DMS 273 treated with DMSO at 0.1 percent for 48 hours (cell line): ENCODE measurements at regions not wholly inside any gene's neighbourhood (a gene's known extent, or its start where the extent isn't known, plus 50 kb on each side); places are given as distances from the start of the nearest gene placed in this dataset.
"Not testable (repeated sequence)": the region's sequence is repeated elsewhere in the genome, so short reads cannot be mapped to it uniquely, and the experiment has no call there.

Experiments used
- DNase-seq: peaks from one replicate; lab custom pipeline; 2025; lab: John Stamatoyannopoulos, UW

DNA sequence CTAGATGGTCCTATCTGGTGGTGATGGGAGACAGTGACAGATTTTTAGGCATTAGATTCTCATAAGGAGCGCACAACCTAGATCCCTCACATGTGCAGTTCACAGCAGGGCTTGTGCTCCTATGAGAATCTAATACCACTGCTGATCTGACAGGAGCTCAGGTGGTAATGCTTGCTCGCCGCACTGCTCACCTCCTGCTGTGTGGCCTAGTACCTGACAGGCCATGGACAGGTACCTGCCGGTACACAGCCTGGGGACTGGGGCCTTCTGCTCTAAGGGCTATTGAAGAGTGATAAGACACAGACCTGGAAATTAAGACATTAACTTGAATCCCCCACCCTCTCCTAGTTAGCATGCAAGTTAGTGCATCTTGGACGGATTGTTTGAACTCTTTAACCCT, 64.4 kb downstream of the KLRB1 start:
- not testable (repeated sequence) for DNase-seq

DNA sequence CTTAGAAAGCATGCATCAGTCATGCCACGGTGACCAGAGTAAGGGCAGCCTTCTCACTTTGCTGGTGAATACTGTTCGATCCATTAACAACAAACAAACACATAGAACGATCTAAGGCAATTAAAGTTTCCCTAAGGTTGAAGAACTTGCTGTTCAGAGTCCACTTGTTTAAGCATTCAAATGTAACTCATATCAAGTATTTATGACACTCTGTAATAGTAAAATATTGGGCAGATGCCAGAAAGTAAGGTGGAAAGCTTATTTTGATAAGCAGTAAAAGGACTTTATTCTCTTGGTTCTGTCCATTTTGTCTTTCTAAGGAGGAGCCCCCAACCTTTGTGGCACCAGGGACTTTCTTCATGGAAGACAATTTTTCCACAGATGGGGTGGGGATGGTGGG, 64.9 kb downstream of the KLRB1 start:
- not testable (repeated sequence) for DNase-seq

DNA sequence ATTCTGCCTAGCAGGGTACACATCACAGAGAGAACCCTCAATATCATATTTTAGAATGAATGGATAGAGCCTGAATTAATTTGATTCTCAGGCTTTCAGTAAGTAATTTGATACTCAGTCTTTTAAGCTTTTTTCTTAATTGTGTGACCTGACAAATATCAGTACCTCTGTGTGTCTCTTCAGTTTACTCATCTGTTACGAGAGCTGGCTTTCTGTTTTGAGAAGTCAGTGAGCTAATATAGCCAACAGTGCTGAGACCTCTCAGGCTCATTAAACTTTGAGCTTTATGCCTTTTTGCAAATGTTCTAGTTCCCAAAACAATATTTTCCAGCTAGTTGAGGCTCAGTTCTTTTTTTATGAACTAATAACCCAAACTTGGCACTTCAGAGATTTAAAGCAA, 91.8 kb downstream of the KLRB1 start:
- DNase-seq: not testable (repeated sequence)

GRCh38 chr12:9512695-9513094, 95.0 kb downstream of the KLRB1 start:
- DNase-seq: not testable (repeated sequence)

GRCh38 chr12:9510392-9511011, 97.2 kb downstream of the KLRB1 start:
- DNase-seq: not testable (repeated sequence)

- no peak for DNase-seq
Measured at GRCh38 chr12:9509464-9510161, 98.1 kb downstream of the KLRB1 start.

DNA sequence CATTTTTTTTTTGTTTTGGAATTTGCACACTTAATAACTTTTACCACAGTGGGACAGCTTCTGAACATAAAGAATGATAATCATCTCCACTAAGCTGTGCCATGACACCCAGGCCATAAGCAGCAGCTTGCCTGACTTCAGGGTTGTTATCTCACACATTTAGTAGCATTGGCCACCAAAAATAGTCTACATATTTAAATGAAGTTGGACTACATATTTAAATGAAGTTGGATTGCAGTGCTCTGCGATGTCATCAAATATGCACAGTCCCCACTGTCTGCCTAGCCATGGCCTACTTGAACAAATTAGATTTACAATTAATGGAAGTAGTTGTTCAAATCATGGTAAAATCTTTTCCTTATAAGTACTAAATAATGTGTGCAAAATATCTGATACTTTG, 101.0 kb downstream of the KLRB1 start:
- DNase-seq: no peak

DNA sequence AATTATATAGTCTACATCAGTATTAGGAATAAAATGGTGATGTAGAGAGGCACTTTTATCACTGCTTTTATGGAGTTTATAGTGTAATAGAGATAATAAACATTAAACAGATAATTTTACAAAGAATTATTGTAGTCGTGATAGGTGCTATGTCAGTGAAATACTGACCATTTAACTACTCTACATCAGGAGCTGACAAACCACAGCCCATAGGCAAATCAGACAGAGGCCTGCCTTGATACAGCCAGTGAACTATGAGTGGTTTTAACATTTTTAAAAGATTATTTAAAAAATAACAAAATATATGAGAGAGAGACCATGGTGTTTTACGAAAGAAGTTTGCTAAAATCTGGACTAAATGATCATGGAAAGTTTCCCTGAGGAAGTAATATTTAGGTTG, 104.3 kb downstream of the KLRB1 start:
- not testable (repeated sequence) for DNase-seq

GRCh38 chr12:9502845-9503244, 104.9 kb downstream of the KLRB1 start:
- DNase-seq: not testable (repeated sequence)

DNA sequence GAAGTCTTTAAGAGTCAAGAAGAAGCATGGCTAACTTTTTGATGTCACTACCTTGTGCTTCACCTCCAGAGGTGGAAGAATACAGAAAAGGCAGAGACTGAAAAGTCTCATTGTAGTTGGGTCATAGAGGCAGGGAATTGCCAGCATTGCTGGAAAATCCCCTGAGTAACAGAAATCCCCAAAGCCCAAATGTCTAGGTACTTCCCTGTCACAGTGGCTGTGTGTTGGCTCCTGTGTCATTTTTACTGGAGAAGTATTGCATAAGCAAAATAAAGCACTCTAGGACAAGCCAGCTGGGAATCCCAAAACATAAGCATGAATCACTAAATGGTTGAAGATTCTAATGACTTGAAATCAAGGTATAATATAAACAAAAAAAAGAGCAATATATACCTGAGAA, 114.4 kb downstream of the KLRB1 start:
- not testable (repeated sequence) for DNase-seq

DNA sequence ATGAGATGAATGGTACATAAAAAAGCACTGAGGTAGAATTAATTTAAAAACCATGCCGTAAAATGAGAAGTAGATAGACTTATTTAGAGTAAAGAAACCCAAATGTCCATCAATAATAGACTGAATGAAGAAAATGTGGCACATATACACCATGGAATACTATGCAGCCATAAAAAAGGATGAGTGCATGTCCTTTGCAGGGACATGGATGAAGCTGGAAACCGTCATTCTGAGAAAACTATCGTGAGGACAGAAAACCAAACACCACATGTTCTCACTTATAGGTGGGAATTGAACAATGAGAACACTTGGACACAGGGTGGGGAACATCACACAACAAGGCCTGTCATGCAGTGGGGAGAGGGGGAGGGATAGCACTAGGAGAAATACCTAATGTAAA, 126.4 kb downstream of the KLRB1 start:
- DNase-seq: not testable (repeated sequence)

- not testable (repeated sequence) for DNase-seq
Measured at GRCh38 chr12:9474197-9474596, 133.5 kb downstream of the KLRB1 start.

DNA sequence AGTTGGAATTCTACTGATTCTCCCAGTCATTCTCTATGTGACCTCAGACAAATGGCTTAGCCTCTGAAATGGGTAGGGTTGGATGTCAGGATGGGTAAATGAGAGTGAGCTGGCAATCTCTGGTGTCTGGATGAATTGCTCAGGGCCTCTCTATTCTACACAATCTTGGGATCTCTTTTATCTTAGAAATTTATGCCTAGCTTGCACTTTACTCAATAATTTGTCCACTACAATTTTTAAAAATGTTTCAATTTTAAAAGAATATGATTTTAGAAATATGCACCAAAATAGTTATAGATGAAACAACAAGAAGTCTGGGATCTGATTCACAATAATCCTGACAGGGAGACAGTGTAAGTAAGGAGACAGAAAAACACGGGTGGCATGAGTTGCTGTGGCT, 134.1 kb downstream of the KLRB1 start:
- not testable (repeated sequence) for DNase-seq

- not testable (repeated sequence) for DNase-seq
Measured at GRCh38 chr12:9471501-9471900, 136.2 kb downstream of the KLRB1 start.

DNA sequence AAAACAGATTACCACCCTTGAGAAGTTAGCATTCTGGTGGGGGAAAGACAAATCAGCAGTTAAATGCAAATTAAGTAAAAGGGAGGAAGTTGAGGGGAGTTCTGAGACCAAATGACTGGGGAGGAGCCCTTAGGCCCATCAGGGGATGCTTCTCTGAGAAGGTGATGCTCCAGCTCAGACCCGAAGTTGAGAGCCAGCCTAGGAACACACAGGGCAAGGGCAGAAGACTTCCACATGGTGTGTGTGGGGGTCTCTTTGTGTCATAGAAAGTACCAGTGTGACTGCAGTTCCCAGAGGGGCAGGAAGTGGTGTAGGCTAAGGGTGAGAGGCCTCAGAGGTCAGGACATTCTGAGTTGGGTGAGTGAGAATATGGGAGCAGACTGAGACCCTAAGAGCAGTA, 137.3 kb downstream of the KLRB1 start:
- not testable (repeated sequence) for DNase-seq

DNA sequence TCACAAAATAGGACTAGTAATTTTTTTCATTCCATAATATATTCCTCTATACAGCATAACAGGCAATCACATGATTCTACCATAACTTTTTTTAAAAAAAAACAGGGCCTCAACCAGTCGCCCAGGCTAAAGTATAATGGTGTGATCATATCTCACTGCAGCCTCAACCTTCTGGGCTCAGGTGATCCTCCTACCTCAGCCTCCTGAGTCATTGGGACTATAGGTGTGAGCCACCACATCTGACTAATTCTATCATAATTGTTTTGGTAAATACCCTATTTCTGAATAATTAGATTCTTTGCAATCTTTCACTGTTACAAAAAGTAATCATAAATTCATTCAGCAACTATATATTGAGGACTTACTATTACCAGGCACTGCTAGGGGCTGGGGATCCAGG, 137.8 kb downstream of the KLRB1 start:
- not testable (repeated sequence) for DNase-seq

DNA sequence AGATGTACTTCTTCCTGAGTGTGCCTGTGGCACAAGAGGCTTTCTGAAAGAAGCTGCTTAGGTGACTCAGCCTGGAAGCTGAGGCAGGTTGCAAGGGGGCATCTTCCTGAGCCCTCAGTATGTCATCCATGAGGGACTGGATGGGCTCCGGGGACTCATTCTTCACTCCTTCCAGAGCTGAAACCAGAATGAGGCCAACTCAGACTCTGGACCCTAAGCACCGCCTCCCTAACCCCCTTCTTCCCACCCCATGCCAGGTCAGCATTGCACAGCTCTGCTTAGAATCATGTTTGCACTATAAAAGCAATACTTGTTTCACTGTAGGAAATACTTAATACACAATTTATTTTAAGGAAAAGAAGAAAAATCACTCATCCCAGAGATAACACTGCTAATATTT, 138.3 kb downstream of the KLRB1 start:
- not testable (repeated sequence) for DNase-seq

- not testable (repeated sequence) for DNase-seq
Measured at GRCh38 chr12:9468998-9469397, 138.7 kb downstream of the KLRB1 start.

GRCh38 chr12:9468144-9468543, 139.6 kb downstream of the KLRB1 start:
- DNase-seq: not testable (repeated sequence)

DNA sequence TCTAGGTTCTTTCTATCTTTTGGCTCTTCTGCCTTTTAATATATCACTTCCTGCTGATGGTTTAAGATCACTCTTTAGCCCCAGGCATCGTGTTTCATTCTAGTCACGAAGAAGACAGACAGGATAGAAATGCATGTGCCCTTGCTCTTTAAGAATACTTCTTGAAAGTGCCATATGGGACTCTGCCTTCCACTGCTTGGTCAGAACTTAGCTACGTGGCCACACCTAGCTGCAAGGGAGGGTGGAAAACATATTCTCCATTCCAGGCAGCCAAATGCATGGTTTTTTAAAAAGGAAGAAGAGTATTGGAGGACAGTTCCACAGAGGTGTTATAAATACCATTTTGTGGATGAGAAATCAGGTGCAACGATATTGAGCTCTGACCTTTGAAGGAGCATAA, 143.3 kb downstream of the KLRB1 start:
- no peak for DNase-seq

DNA sequence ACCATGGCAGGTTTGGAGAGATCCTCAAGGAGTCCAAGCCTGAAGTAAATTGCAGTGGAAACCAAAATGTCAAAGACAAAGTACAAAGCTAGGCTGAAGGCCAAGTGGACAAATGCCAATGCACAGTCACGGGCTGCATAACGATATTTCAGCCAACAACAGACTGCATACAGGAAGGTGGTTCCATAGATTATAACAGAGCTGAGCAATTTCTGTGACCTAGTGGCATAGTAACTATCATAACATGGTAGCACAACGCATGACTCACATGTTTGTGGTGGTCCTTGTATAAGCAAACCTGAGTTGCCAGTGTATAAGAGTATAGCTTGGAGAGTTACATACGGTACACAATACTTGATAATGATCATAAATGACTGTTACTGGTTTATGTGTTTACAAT, 152.2 kb downstream of the KLRB1 start:
- DNase-seq: not testable (repeated sequence)

GRCh38 chr12:9454021-9454420, 153.7 kb downstream of the KLRB1 start:
- not testable (repeated sequence) for DNase-seq

DNA sequence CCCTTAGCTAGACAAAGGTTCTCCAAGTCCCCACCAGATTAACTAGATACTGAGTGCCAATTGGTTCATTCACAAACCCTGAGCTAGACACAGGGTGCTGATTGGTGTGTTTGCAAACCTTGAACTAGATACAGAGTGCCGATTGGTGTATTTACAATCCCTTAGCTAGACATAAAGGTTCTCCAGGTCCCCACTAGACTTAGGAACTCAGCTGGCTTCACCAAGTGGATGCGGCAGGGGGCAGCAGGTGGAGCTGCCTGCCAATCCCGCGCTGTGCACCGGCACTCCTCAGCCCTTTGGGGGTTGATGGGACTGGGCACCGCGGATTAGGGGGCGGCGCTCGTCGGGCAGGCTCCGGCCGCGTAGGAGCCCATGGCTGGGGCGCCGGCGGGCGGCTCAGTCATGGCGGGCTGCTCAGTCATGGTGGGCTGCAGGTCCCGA, 157.6 kb downstream of the KLRB1 start:
- DNase-seq: not testable (repeated sequence)
